ENCODE measurements at regions not wholly inside any gene's neighbourhood (a gene's known extent, or its start where the extent isn't known, plus 50 kb on each side); places are given as distances from the start of the nearest gene placed in this dataset.

DNA sequence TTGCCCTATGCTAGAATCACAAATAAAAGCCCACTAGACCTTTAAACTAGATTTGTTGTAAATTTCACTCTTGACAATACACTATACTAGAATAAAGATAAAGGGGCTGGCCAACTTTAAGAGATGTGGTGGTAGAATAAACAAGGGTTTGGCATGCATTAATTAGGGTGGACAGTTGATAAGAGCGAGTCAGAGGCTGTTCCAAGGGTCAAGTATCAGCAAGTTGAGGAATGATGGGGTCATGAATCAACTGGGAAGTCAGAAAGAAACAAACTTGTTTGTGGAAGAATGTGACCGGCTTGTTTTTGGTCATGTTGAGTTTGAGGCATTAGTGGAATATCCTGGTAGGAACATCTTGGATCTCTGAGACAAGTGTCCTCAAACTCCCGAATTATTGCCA lies 398.3 kb upstream of the TNP1 start:
- TF ChIP-seq, protein P1, sequence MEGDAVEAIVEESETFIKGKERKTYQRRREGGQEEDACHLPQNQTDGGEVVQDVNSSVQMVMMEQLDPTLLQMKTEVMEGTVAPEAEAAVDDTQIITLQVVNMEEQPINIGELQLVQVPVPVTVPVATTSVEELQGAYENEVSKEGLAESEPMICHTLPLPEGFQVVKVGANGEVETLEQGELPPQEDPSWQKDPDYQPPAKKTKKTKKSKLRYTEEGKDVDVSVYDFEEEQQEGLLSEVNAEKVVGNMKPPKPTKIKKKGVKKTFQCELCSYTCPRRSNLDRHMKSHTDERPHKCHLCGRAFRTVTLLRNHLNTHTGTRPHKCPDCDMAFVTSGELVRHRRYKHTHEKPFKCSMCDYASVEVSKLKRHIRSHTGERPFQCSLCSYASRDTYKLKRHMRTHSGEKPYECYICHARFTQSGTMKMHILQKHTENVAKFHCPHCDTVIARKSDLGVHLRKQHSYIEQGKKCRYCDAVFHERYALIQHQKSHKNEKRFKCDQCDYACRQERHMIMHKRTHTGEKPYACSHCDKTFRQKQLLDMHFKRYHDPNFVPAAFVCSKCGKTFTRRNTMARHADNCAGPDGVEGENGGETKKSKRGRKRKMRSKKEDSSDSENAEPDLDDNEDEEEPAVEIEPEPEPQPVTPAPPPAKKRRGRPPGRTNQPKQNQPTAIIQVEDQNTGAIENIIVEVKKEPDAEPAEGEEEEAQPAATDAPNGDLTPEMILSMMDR (optimal IDR thresholded peaks at IDR 0.05 in 1 of 3, IDR thresholded peaks at IDR 0.05 in 1 of 3, conservative IDR thresholded peaks at IDR 0.05 in 1 of 3; ENCODE audit: extremely low read depth in 1 of 3, insufficient read depth in 2 of 3, low read length in 3 of 3): no peak
- no peak for TF ChIP-seq EZH2 (IDR thresholded peaks at IDR 0.05; ENCODE audit: low read length)

Data from keratinocyte (primary cell).